D341Med (cell line): ENCODE measurements at regions not wholly inside any gene's neighbourhood (a gene's known extent, or its start where the extent isn't known, plus 50 kb on each side); places are given as distances from the start of the nearest gene placed in this dataset.
"Not testable (repeated sequence)": the region's sequence is repeated elsewhere in the genome, so short reads cannot be mapped to it uniquely, and the experiment has no call there.

ENCODE experiments used
- DNase-seq: peaks from one replicate; pipeline ENCODE4 v3.0.0; 2012; ENCODE audit warnings: low spot score

- no peak for DNase-seq
Observed at GRCh38 chr21:27771938-27772483, 805.1 kb upstream of the ADAMTS5 start.

- DNase-seq, result no peak
Observed at GRCh38 chr21:27769763-27770162, 802.9 kb upstream of the ADAMTS5 start.

GRCh38 chr21:27768046-27768637, 801.3 kb upstream of the ADAMTS5 start:
- not testable (repeated sequence) for DNase-seq

- no peak for DNase-seq
Observed at GRCh38 chr21:27764056-27764455, 797.2 kb upstream of the ADAMTS5 start.

- no peak for DNase-seq
Observed at GRCh38 chr21:27761623-27762022, 794.7 kb upstream of the ADAMTS5 start.

GRCh38 chr21:27759820-27760219, 792.9 kb upstream of the ADAMTS5 start:
- no peak for DNase-seq

- peak; percentile 25 for DNase-seq
Observed at GRCh38 chr21:27759091-27759659, 792.3 kb upstream of the ADAMTS5 start.

DNA sequence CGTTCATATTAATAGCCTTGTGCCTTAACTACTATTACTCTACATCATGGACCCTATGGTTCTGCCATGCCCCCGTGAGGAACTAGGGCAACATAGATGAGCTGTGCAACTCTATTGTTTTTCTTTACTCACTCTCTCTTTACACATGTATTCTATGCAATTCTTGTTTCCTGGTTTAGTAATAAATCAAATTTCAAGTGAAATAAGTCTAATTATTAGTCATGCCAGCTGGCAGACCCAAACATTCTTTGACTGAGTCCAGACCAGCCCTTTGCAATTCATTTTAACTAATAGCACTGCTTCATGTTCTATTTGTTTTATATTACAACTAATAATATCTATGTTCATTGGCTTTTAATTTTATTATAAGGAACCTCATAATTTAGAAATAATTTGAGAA, 789.3 kb upstream of the ADAMTS5 start:
- DNase-seq, result no peak

- no peak for DNase-seq
Observed at GRCh38 chr21:27743971-27744564, 777.2 kb upstream of the ADAMTS5 start.

- no peak for DNase-seq
Observed at GRCh38 chr21:27741736-27742135, 774.8 kb upstream of the ADAMTS5 start.

GRCh38 chr21:27740084-27740483, 773.2 kb upstream of the ADAMTS5 start:
- DNase-seq, result no peak

DNA sequence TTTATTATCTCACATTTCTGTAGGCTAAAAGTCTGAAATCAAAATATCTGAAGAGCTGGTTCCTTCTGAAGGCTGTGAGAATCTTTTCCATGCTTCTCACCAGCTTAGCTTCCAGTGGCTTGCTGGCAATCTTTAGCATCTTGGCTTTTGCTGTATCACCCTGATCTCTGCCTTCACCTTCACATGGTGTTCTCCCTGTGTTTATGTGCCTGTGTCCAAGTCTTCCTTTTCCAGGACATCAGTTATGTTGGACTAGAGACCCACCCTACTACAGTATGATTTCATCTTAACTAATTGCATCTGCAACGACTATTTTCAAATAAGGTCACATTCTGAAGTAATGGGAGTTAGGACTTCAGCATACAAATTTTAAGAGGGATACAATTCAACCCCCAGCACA, 772.3 kb upstream of the ADAMTS5 start:
- no peak for DNase-seq

- no peak for DNase-seq
Observed at GRCh38 chr21:27735699-27736098, 768.8 kb upstream of the ADAMTS5 start.

GRCh38 chr21:27734146-27734545, 767.3 kb upstream of the ADAMTS5 start:
- DNase-seq, result no peak

DNA sequence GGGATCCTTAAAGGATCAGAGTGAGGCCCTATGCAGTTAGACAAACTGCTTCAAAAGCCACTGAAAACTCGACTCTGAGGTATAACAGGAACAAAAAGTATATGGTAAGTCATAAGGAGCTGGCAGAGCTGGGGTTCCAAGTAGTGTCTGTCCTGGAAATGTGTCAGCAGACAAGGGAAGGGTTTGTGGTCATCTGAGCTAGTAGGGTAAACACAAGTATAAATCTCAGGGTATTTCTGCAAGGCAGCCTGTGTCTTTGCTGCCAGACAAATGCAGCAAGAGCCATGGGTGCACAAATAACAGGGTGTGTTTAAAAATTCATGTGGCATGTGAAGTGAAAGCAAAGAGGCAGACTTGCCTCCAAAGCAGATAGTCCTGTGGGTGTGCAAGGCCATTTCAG, 759.0 kb upstream of the ADAMTS5 start:
- no peak for DNase-seq

DNA sequence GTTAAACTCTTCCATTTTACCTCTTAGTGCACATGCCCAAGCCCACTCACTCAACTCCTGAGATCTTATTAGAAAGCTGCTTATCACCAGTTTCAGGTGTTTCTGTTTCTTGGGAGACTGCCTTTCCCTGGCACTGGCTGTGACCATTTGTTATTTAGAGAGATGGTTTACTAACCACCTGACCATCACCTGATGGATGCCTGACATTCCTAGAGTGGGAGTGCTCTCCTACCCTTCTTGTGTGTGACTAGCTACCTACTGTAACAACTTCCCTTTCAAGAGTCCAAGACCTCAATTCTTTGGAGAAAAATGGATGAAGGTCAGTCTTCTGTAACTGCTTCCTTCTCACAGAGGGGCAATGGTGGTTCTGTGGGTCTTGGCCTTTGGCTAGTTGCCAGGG, 755.2 kb upstream of the ADAMTS5 start:
- DNase-seq, result no peak

- DNase-seq, result no peak
Observed at GRCh38 chr21:27721675-27722074, 754.8 kb upstream of the ADAMTS5 start.

- DNase-seq, result no peak
Observed at GRCh38 chr21:27719226-27719625, 752.3 kb upstream of the ADAMTS5 start.

- no peak for DNase-seq
Observed at GRCh38 chr21:27715131-27715530, 748.2 kb upstream of the ADAMTS5 start.

GRCh38 chr21:27713154-27714109, 746.5 kb upstream of the ADAMTS5 start:
- DNase-seq, result no peak

GRCh38 chr21:27704567-27705166, 737.8 kb upstream of the ADAMTS5 start:
- DNase-seq, result no peak

- DNase-seq, result no peak
Observed at GRCh38 chr21:27703791-27704190, 736.9 kb upstream of the ADAMTS5 start.
